BJ (cell line): ENCODE measurements at regions not wholly inside any gene's neighbourhood (a gene's known extent, or its start where the extent isn't known, plus 50 kb on each side); places are given as distances from the start of the nearest gene placed in this dataset.
A peak's percentile ranks its signal among the peaks of the same experiment; 100 is the strongest.

Source experiments
- CTCF ChIA-PET: fragments of 350-600 bp; formaldehyde crosslinking; extraction: SDS; loops from one replicate; lab custom pipeline; 2021; ENCODE audit warnings: antibody characterized with exemption, inconsistent platforms; lab: Yijun Ruan, JAX
- POLR2A ChIA-PET: fragments of 300-600 bp; sonication (Branson Sonifier 250); formaldehyde crosslinking; extraction: SDS; loops from one replicate; lab custom pipeline; 2021; ENCODE audit warnings: antibody characterized with exemption; lab: Charles Lee
- DNase-seq: peaks from one replicate; pipeline ENCODE4 v3.0.0-alpha.2; 2011; ENCODE audit warnings: low read depth
- H3K27me3 ChIP-seq: 2 replicates; pipeline ENCODE4 v1.6.0; 2011; ENCODE audit warnings: low read length; ENCODE audit not compliant: control insufficient read depth, insufficient read depth
- H3K36me3 ChIP-seq: 2 replicates; pipeline ENCODE4 v1.5.1; 2011; ENCODE audit warnings: low read length; ENCODE audit not compliant: control insufficient read depth, insufficient read depth
- H3K4me3 ChIP-seq: 2 replicates; pipeline ENCODE4 v1.5.1; 2011; ENCODE audit warnings: low read depth, mild to moderate bottlenecking, control low read depth, low read length
- CTCF ChIP-seq: IDR thresholded peaks from 2 replicates; pipeline ENCODE4 v1.5.1; 2011; ENCODE audit warnings: low read depth, mild to moderate bottlenecking, control low read depth, inconsistent platforms, low read length, moderate library complexity; ENCODE audit not compliant: insufficient read depth

GRCh38 chr17:31754239-31754945 lies 104.7 kb downstream of the COPRS start:
- POLR2A ChIA-PET = no interaction called here
- DNase-seq = peak; percentile 72
- Histone ChIP-seq H3K27me3 (no peaks in the 10 kb centered on the region), H3K36me3 (no peaks in the 10 kb centered on the region), H3K4me3 (no peak overlapping the region)
- CTCF ChIA-PET = interaction anchor here (0.6 to 1.4 kb wide), 2 partner anchors 8 to 10 kb away, joined by 3 to 4 read pairs; no protein-coding TSS in a partner anchor
- TF ChIP-seq CTCF = no peak

GRCh38 chr17:31753011-31753410 lies 106.0 kb downstream of the COPRS start:
- no peak for DNase-seq
- no peaks in the 10 kb centered on the region for H3K36me3 ChIP-seq
- CTCF ChIA-PET = interaction anchor here (0.5 to 1.0 kb wide), 4 partner anchors 9 to 108 kb away, joined by 3 to 4 read pairs (median 3); no protein-coding TSS in a partner anchor

GRCh38 chr17:31752584-31752983 lies 106.5 kb downstream of the COPRS start:
- no peaks in the 10 kb centered on the region for H3K36me3 ChIP-seq
- TF ChIP-seq CTCF = no peak
- H3K4me3 ChIP-seq = no peak overlapping the region
- H3K27me3 ChIP-seq = no peaks in the 10 kb centered on the region
- ChIA-PET POLR2A (no interaction called here), CTCF (interaction anchor here (0.5 to 1.0 kb wide), 3 partner anchors 10 to 90 kb away, joined by 3 read pairs; no protein-coding TSS in a partner anchor)
- no peak for DNase-seq

More at GRCh38 chr17:31753011-31753410, 106.0 kb downstream of the COPRS start:
- Histone ChIP-seq H3K4me3 (no peak overlapping the region), H3K27me3 (no peaks in the 10 kb centered on the region)
- TF ChIP-seq CTCF = no peak
- POLR2A ChIA-PET = no interaction called here

GRCh38 chr17:31750578-31750977 lies 108.5 kb downstream of the COPRS start:
- DNase-seq = no peak
- no peak overlapping the region for H3K4me3 ChIP-seq
- TF ChIP-seq CTCF = no peak
- H3K27me3 ChIP-seq = no peaks in the 10 kb centered on the region
- ChIA-PET CTCF (no interaction called here), POLR2A (no interaction called here)
- H3K36me3 ChIP-seq = no peaks in the 10 kb centered on the region

GRCh38 chr17:31748881-31749280 lies 110.2 kb downstream of the COPRS start:
- ChIA-PET CTCF (no interaction called here), POLR2A (interaction anchor here (0.7 kb wide), 1 partner anchor 21 kb away, joined by 15 read pairs; no protein-coding TSS in a partner anchor)
- no peak for TF ChIP-seq CTCF
- Histone ChIP-seq H3K4me3 (no peak overlapping the region), H3K27me3 (no peaks in the 10 kb centered on the region), H3K36me3 (no peaks in the 10 kb centered on the region)
- no peak for DNase-seq
